CD8-positive, alpha-beta memory T cell (primary cell): ENCODE measurements at regions not wholly inside any gene's neighbourhood (a gene's known extent, or its start where the extent isn't known, plus 50 kb on each side); places are given as distances from the start of the nearest gene placed in this dataset.
"Not testable (repeated sequence)": the region's sequence is repeated elsewhere in the genome, so short reads cannot be mapped to it uniquely, and the experiment has no call there.

Experiments used
- CTCF ChIA-PET: fragments of 350-600 bp; sonication (Branson Sonifier 250); formaldehyde crosslinking; loops from one replicate; lab custom pipeline; 2021; ENCODE audit warnings: antibody characterized with exemption; lab: Charles Lee
- POLR2A ChIA-PET: fragments of 350-600 bp; sonication (Branson Sonifier 250); formaldehyde crosslinking; loops from one replicate; lab custom pipeline; 2021; ENCODE audit warnings: antibody characterized with exemption; lab: Charles Lee
- DNase-seq, 5 donors: peaks; one replicate each; pipeline versions ENCODE4 v3.0.0 to v3.0.0-alpha.2; 2020 to 2022; ENCODE audit warnings: mixed read lengths in 1 of 5
- H3K27ac ChIP-seq: one replicate; pipeline ENCODE4 v1.7.0; 2013; ENCODE audit warnings: low read depth, mild to moderate bottlenecking, low read length, moderate library complexity
- H3K27me3 ChIP-seq: 2 replicates; pipeline ENCODE4 v1.7.0; 2013; ENCODE audit warnings: low read length, mild to moderate bottlenecking; ENCODE audit not compliant: insufficient read depth, poor library complexity, severe bottlenecking
- H3K36me3 ChIP-seq: 2 replicates; pipeline ENCODE4 v1.7.0; 2013; ENCODE audit warnings: mild to moderate bottlenecking, low read length, moderate library complexity; ENCODE audit not compliant: insufficient read depth
- H3K4me1 ChIP-seq: 2 replicates; pipeline ENCODE4 v1.7.0; 2013; ENCODE audit warnings: mild to moderate bottlenecking, low read length, moderate library complexity; ENCODE audit not compliant: insufficient read depth
- H3K4me3 ChIP-seq: 2 replicates; pipeline ENCODE4 v1.7.0; 2013; ENCODE audit warnings: mild to moderate bottlenecking, low read length
- H3K9me3 ChIP-seq: 2 replicates; pipeline ENCODE4 v1.7.0; 2013; ENCODE audit warnings: mild to moderate bottlenecking, low read length
- H3K27ac Mint-ChIP-seq, 8 donors: one replicate each; pipeline ENCODE4 v1.8.0; 2020 to 2021; ENCODE audit warnings: mixed read lengths in 8 of 8, mild to moderate bottlenecking in 6 of 8, inconsistent platforms in 3 of 8, moderate library complexity in 3 of 8
- H3K27me3 Mint-ChIP-seq, 2 donors: one replicate each; pipeline ENCODE4 v1.8.0; 2020 to 2021; ENCODE audit warnings: mixed read lengths in 2 of 2, mild to moderate bottlenecking in 1 of 2, moderate library complexity in 1 of 2
- H3K36me3 Mint-ChIP-seq, 3 donors: one replicate each; pipeline ENCODE4 v1.8.0; 2020 to 2021; ENCODE audit warnings: mixed read lengths in 3 of 3, inconsistent platforms in 1 of 3, mild to moderate bottlenecking in 1 of 3
- H3K4me1 Mint-ChIP-seq, 3 donors: one replicate each; pipeline ENCODE4 v1.8.0; 2020 to 2021; ENCODE audit warnings: mixed read lengths in 3 of 3, inconsistent platforms in 1 of 3, mild to moderate bottlenecking in 1 of 3
- H3K4me3 Mint-ChIP-seq, 7 donors: one replicate each; pipeline ENCODE4 v1.8.0; 2020 to 2021; ENCODE audit warnings: mixed read lengths in 7 of 7, mild to moderate bottlenecking in 6 of 7, moderate library complexity in 4 of 7, inconsistent platforms in 2 of 7
- H3K9me3 Mint-ChIP-seq, 5 donors: one replicate each; pipeline ENCODE4 v1.8.0; 2020 to 2022; ENCODE audit warnings: mixed read lengths in 5 of 5, mild to moderate bottlenecking in 3 of 5, moderate library complexity in 2 of 5, inconsistent platforms in 1 of 5

- no peaks in the 10 kb centered on the region for H3K4me1 ChIP-seq
- H3K36me3 Mint-ChIP-seq, result no peaks in the 10 kb centered on the region
- H3K9me3 ChIP-seq, result no peaks in the 10 kb centered on the region
- ChIA-PET CTCF (no interaction called here), POLR2A (no interaction called here)
- no peaks in the 10 kb centered on the region for H3K27me3 ChIP-seq
- no peak overlapping the region for H3K4me3 Mint-ChIP-seq
- no peaks in the 10 kb centered on the region for H3K4me1 Mint-ChIP-seq
- H3K27me3 Mint-ChIP-seq, result peaks cover 0 to 1% of the 10 kb centered on the region in 2 donors
- no peaks in the 10 kb centered on the region for H3K36me3 ChIP-seq
- peaks cover 0 to 4% (median 2%) of the 10 kb centered on the region in 5 donors for H3K9me3 Mint-ChIP-seq
- no peak overlapping the region for H3K4me3 ChIP-seq
- H3K27ac ChIP-seq, result no peak overlapping the region
- no peak overlapping the region for H3K27ac Mint-ChIP-seq
- no peak for DNase-seq
Measured at GRCh38 chr5:17114233-17114632, 103.2 kb upstream of the BASP1 start.

DNA sequence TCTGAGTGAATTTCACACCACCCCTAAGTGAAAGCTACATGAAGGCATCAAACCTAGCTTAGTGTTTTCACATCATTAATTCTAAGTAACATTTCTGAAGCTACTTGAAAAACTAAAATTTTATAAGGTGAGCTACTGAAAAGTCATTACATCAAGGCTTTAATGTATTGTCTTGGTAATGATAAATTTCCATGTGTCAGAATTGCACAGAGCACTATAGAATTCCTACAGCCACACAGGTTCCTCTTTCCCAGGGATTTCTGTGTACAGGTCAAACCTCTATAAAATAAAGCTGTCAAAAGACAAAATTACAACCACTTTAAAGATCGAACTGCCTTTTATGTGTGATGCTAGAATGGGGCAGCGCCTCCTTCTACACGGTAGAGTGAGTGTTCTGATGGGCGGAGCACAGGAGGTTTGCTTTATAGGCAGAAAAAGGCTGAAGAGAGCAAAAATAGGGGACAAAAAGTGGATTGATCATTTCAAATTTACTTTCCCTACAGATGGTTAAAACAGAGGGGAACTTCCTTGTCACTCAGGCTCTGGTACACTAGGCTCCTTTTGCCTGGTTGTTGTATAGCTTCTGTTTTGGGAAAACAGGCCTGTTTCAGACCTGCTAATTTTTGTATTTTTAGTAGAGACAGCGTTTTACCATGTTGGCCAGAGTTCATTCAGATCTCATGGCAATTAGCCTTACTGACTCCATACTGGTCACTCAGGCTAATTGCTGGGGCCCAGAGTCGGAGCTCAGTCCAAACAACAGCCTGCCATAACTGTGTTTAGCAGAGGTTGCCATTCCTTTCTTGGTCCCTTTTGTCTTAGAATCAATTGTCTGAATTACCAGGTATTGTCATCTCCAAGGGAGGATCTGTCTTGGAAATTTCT lies 102.5 kb upstream of the BASP1 start:
- H3K4me1 ChIP-seq, result no peaks in the 10 kb centered on the region
- ChIA-PET POLR2A (no interaction called here), CTCF (no interaction called here)

GRCh38 chr5:17115855-17116254 lies 101.6 kb upstream of the BASP1 start:
- H3K4me3 Mint-ChIP-seq, result no peak overlapping the region
- no peaks in the 10 kb centered on the region for H3K4me1 Mint-ChIP-seq
- peaks cover 0 to 1% of the 10 kb centered on the region in 2 donors for H3K27me3 Mint-ChIP-seq
- ChIA-PET POLR2A (no interaction called here), CTCF (no interaction called here)
- H3K36me3 Mint-ChIP-seq, result no peaks in the 10 kb centered on the region
- no peak overlapping the region for H3K27ac ChIP-seq
- DNase-seq, result no peak
- H3K27ac Mint-ChIP-seq, result no peak overlapping the region
- H3K4me3 ChIP-seq, result no peak overlapping the region
- no peaks in the 10 kb centered on the region for H3K4me1 ChIP-seq
- no peaks in the 10 kb centered on the region for H3K9me3 ChIP-seq
- H3K27me3 ChIP-seq, result no peaks in the 10 kb centered on the region
- no peaks in the 10 kb centered on the region for H3K36me3 ChIP-seq
- peaks cover 0 to 7% (median 5%) of the 10 kb centered on the region in 5 donors for H3K9me3 Mint-ChIP-seq

More for the DNA sequence above, 102.5 kb upstream of the BASP1 start:
- Mint-ChIP-seq H3K36me3 (no peaks in the 10 kb centered on the region), H3K27ac (no peak overlapping the region), H3K4me1 (no peaks in the 10 kb centered on the region), H3K4me3 (no peak overlapping the region), H3K9me3 (peaks cover 0 to 4% (median 3%) of the 10 kb centered on the region in 5 donors), H3K27me3 (peaks cover 0 to 1% of the 10 kb centered on the region in 2 donors)
- no peak for DNase-seq
- H3K27me3 ChIP-seq, result no peaks in the 10 kb centered on the region
- H3K36me3 ChIP-seq, result no peaks in the 10 kb centered on the region
- no peak overlapping the region for H3K27ac ChIP-seq
- H3K9me3 ChIP-seq, result no peaks in the 10 kb centered on the region
- no peak overlapping the region for H3K4me3 ChIP-seq

GRCh38 chr5:17118631-17119030 lies 98.8 kb upstream of the BASP1 start:
- DNase-seq, result no peak
- ChIA-PET CTCF (no interaction called here), POLR2A (no interaction called here)
- Histone ChIP-seq H3K4me3 (no peak overlapping the region), H3K27ac (no peak overlapping the region), H3K27me3 (no peaks in the 10 kb centered on the region), H3K9me3 (no peaks in the 10 kb centered on the region), H3K36me3 (no peaks in the 10 kb centered on the region), H3K4me1 (no peaks in the 10 kb centered on the region)
- Mint-ChIP-seq H3K27me3 (no peaks in the 10 kb centered on the region), H3K4me1 (no peaks in the 10 kb centered on the region), H3K9me3 (peaks cover 0 to 13% (median 6%) of the 10 kb centered on the region in 5 donors), H3K27ac (no peak overlapping the region), H3K4me3 (no peak overlapping the region), H3K36me3 (no peaks in the 10 kb centered on the region)

- no peaks in the 10 kb centered on the region for H3K4me1 Mint-ChIP-seq
- peaks cover 0 to 18% (median 6%) of the 10 kb centered on the region in 5 donors for H3K9me3 Mint-ChIP-seq
- no peaks in the 10 kb centered on the region for H3K4me1 ChIP-seq
- no peak overlapping the region for H3K4me3 ChIP-seq
- no peaks in the 10 kb centered on the region for H3K36me3 ChIP-seq
- ChIA-PET CTCF (no interaction called here), POLR2A (no interaction called here)
- no peak overlapping the region for H3K4me3 Mint-ChIP-seq
- H3K27me3 Mint-ChIP-seq, result no peaks in the 10 kb centered on the region
- no peak overlapping the region for H3K27ac ChIP-seq
- DNase-seq, result no peak
- no peak overlapping the region for H3K27ac Mint-ChIP-seq
- no peaks in the 10 kb centered on the region for H3K9me3 ChIP-seq
- H3K27me3 ChIP-seq, result no peaks in the 10 kb centered on the region
- H3K36me3 Mint-ChIP-seq, result no peaks in the 10 kb centered on the region
Measured at GRCh38 chr5:17120209-17120608, 97.2 kb upstream of the BASP1 start.

DNA sequence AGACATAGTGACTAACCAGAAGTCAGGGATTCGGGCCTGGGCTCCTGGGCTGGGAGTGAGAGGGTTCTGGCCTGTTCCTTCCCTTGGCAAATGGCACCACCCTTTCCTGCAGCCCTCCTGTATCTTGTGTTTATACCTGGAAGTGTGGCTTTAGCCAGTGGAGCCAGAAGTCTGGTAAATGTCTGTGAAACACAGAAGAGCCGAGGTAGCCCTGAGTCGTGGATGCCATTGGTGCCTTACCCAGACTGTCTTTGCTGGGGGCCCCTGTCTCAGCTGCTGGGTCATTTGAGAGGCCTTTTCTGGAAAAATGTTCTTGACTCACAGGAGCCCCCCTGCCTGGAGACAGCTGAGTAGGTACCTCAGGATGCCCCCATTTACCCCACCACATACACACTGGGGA lies 95.7 kb upstream of the BASP1 start:
- no peak overlapping the region for H3K4me3 ChIP-seq
- no peaks in the 10 kb centered on the region for H3K4me1 Mint-ChIP-seq
- H3K27ac ChIP-seq, result no peak overlapping the region
- H3K9me3 ChIP-seq, result no peaks in the 10 kb centered on the region
- no peak overlapping the region for H3K27ac Mint-ChIP-seq
- no peaks in the 10 kb centered on the region for H3K27me3 ChIP-seq
- H3K4me3 Mint-ChIP-seq, result no peak overlapping the region
- H3K36me3 Mint-ChIP-seq, result no peaks in the 10 kb centered on the region
- H3K9me3 Mint-ChIP-seq, result peaks cover 0 to 18% (median 6%) of the 10 kb centered on the region in 5 donors
- ChIA-PET CTCF (no interaction called here), POLR2A (no interaction called here)
- no peaks in the 10 kb centered on the region for H3K27me3 Mint-ChIP-seq
- H3K4me1 ChIP-seq, result no peaks in the 10 kb centered on the region
- H3K36me3 ChIP-seq, result no peaks in the 10 kb centered on the region
- no peak for DNase-seq

DNA sequence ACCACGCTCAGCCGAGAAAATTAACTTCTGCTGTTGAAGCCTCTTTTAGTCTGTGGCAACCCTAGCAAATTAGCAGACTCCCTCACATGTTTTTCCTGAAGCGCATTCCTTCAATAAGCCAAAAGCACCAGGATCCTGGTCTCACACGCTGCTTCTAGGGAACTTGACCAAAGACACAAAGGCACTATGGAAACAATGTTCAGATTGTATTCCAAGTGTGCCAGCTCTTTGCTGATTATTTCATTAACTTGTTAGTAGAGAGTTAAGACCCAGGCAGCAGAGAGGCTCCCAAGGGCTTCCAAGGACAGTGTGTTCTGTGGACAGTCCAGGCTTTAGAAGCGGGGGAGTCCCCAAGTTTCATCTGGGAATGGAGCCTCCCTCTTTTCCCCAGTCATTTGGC lies 94.4 kb upstream of the BASP1 start:
- Mint-ChIP-seq H3K4me3 (no peak overlapping the region), H3K36me3 (no peaks in the 10 kb centered on the region), H3K4me1 (no peaks in the 10 kb centered on the region), H3K27ac (no peak overlapping the region), H3K9me3 (peaks cover 0 to 18% (median 7%) of the 10 kb centered on the region in 5 donors), H3K27me3 (no peaks in the 10 kb centered on the region)
- POLR2A ChIA-PET, result no interaction called here
- DNase-seq, result no peak
- Histone ChIP-seq H3K4me3 (no peak overlapping the region), H3K36me3 (no peaks in the 10 kb centered on the region), H3K27me3 (no peaks in the 10 kb centered on the region), H3K27ac (no peak overlapping the region), H3K4me1 (no peaks in the 10 kb centered on the region), H3K9me3 (no peaks in the 10 kb centered on the region)
- CTCF ChIA-PET, result no interaction called here

DNA sequence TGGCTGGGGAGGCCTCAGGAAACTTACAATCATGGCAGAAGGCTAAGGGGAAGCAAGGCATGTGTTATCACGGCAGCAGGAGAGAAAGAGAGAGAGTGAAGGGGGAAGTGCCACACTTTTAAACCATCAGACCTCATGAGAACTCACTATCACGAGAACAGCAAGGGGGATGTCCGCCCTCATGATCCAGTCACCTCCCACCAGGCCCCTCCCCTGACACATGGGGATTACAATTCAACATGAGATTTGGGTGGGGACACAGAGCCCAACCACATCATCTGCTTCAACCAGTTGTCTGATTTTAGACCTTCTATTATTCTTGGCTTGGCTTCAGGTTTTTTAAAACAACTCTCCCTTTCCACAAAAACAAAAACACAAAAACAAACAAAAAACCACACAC lies 93.7 kb upstream of the BASP1 start:
- DNase-seq, H3K4me3 ChIP-seq, H3K36me3 Mint-ChIP-seq, H3K27ac Mint-ChIP-seq, H3K27me3 ChIP-seq, H3K9me3 ChIP-seq, CTCF ChIA-PET, POLR2A ChIA-PET, H3K27ac ChIP-seq, H3K4me1 ChIP-seq, H3K4me1 Mint-ChIP-seq, H3K27me3 Mint-ChIP-seq, H3K36me3 ChIP-seq: not testable (repeated sequence)
- peaks cover 0 to 18% (median 6%) of the 10 kb centered on the region in 5 donors for H3K9me3 Mint-ChIP-seq
- peak overlapping the region in 1 of 7 donors; percentile 29 for H3K4me3 Mint-ChIP-seq
